ENCODE measurements at regions not wholly inside any gene's neighbourhood (a gene's known extent, or its start where the extent isn't known, plus 50 kb on each side); places are given as distances from the start of the nearest gene placed in this dataset.

GRCh38 chr14:71229875-71230274 is 322.6 kb downstream of the PCNX1 start:
- TF ChIP-seq CTCF (IDR thresholded peaks at IDR 0.05), result no peak
- no peak for TF ChIP-seq POLR2AphosphoS5 (IDR thresholded peaks at IDR 0.05)
- TF ChIP-seq POLR2A (IDR thresholded peaks at IDR 0.05), result no peak

Data from prostate gland (tissue), 2 donors.